ENCODE measurements at regions not wholly inside any gene's neighbourhood (a gene's known extent, or its start where the extent isn't known, plus 50 kb on each side); places are given as distances from the start of the nearest gene placed in this dataset.

GRCh38 chr4:82099928-82100579 is 273.7 kb downstream of the HNRNPD start:
- H3K79me2 ChIP-seq (ENCODE audit: control insufficient read depth, low read length), result no peaks in the 10 kb centered on the region
- no peak overlapping the region for H3K4me3 ChIP-seq (ENCODE audit: low read length)

DNA sequence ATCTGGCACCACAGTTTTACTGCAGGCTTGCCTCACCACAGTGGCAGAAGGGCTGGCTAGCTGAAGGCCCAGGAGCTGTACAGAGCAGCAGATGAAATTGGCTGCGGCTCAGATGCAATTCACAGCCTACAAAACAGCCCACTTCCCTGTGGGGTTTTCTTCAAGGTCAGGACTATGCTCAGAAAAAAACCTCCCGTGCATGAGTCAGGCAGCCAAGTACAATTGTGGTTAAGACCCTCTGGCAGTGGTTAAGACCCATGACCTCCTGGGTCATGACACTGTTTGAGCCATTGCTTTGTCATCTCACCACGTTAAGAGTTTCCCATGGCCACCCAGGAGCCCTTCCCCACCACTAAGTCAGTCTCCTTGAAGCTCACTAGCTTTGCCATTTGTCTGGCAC is 276.3 kb downstream of the HNRNPD start:
- no peaks in the 10 kb centered on the region for H3K27me3 ChIP-seq (ENCODE audit: control insufficient read depth, low read length)
- H3K4me3 ChIP-seq (ENCODE audit: low read length), result no peak overlapping the region
- H3F3A ChIP-seq (ENCODE audit: control insufficient read depth, insufficient read depth), result no peaks in the 10 kb centered on the region
- no peaks in the 10 kb centered on the region for H4K20me1 ChIP-seq (ENCODE audit: control insufficient read depth, insufficient read depth, low read depth, low read length)
- TF ChIP-seq EZH2phosphoT487 (IDR thresholded peaks at IDR 0.05; ENCODE audit: borderline replicate concordance, low read length), result no peak
- TF ChIP-seq, protein P1, sequence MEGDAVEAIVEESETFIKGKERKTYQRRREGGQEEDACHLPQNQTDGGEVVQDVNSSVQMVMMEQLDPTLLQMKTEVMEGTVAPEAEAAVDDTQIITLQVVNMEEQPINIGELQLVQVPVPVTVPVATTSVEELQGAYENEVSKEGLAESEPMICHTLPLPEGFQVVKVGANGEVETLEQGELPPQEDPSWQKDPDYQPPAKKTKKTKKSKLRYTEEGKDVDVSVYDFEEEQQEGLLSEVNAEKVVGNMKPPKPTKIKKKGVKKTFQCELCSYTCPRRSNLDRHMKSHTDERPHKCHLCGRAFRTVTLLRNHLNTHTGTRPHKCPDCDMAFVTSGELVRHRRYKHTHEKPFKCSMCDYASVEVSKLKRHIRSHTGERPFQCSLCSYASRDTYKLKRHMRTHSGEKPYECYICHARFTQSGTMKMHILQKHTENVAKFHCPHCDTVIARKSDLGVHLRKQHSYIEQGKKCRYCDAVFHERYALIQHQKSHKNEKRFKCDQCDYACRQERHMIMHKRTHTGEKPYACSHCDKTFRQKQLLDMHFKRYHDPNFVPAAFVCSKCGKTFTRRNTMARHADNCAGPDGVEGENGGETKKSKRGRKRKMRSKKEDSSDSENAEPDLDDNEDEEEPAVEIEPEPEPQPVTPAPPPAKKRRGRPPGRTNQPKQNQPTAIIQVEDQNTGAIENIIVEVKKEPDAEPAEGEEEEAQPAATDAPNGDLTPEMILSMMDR (IDR thresholded peaks at IDR 0.05; ENCODE audit: low read depth, low read length, poor library complexity, severe bottlenecking), result no peak
- no peak overlapping the region for H3K4me2 ChIP-seq (ENCODE audit: low read length)
- no peaks in the 10 kb centered on the region for H3K79me2 ChIP-seq (ENCODE audit: control insufficient read depth, low read length)
- H3K4me1 ChIP-seq (ENCODE audit: control insufficient read depth, low read length), result no peaks in the 10 kb centered on the region
- H3K36me3 ChIP-seq (ENCODE audit: control insufficient read depth, low read length), result no peaks in the 10 kb centered on the region
- no peaks in the 10 kb centered on the region for H3K9me3 ChIP-seq (ENCODE audit: control insufficient read depth, insufficient read depth, low read length)
- H3K27ac ChIP-seq (ENCODE audit: low read depth, low read length), result no peak overlapping the region
- no peaks in the 10 kb centered on the region for H3K9me2 ChIP-seq (replicated peaks; ENCODE audit: control insufficient read depth, low read length)

More at GRCh38 chr4:82099928-82100579, 273.7 kb downstream of the HNRNPD start:
- Histone ChIP-seq H3K9me2 (replicated peaks; ENCODE audit: control insufficient read depth, low read length) (no peaks in the 10 kb centered on the region), H4K20me1 (ENCODE audit: control insufficient read depth, insufficient read depth, low read depth, low read length) (no peaks in the 10 kb centered on the region), H3K4me1 (ENCODE audit: control insufficient read depth, low read length) (no peaks in the 10 kb centered on the region), H3K27me3 (ENCODE audit: control insufficient read depth, low read length) (no peaks in the 10 kb centered on the region), H3K36me3 (ENCODE audit: control insufficient read depth, low read length) (no peaks in the 10 kb centered on the region), H3F3A (ENCODE audit: control insufficient read depth, insufficient read depth) (no peaks in the 10 kb centered on the region), H3K4me2 (ENCODE audit: low read length) (no peak overlapping the region), H3K27ac (ENCODE audit: low read depth, low read length) (no peak overlapping the region), H3K9me3 (ENCODE audit: control insufficient read depth, insufficient read depth, low read length) (no peaks in the 10 kb centered on the region)
- TF ChIP-seq EZH2phosphoT487 (IDR thresholded peaks at IDR 0.05; ENCODE audit: borderline replicate concordance, low read length), result no peak
- TF ChIP-seq, protein P1 (IDR thresholded peaks at IDR 0.05; ENCODE audit: low read depth, low read length, poor library complexity, severe bottlenecking), result no peak

GRCh38 chr4:82090717-82091116 is 283.1 kb downstream of the HNRNPD start:
- H4K20me1 ChIP-seq (ENCODE audit: control insufficient read depth, insufficient read depth, low read depth, low read length), result no peaks in the 10 kb centered on the region
- no peak overlapping the region for H3K27ac ChIP-seq (ENCODE audit: low read depth, low read length)
- no peak for TF ChIP-seq EZH2phosphoT487 (IDR thresholded peaks at IDR 0.05; ENCODE audit: borderline replicate concordance, low read length)
- TF ChIP-seq, protein P1 (IDR thresholded peaks at IDR 0.05; ENCODE audit: low read depth, low read length, poor library complexity, severe bottlenecking), result no peak
- no peaks in the 10 kb centered on the region for H3K9me2 ChIP-seq (replicated peaks; ENCODE audit: control insufficient read depth, low read length)
- H3K4me2 ChIP-seq (ENCODE audit: low read length), result no peak overlapping the region
- H3F3A ChIP-seq (ENCODE audit: control insufficient read depth, insufficient read depth), result no peaks in the 10 kb centered on the region
- no peaks in the 10 kb centered on the region for H3K27me3 ChIP-seq (ENCODE audit: control insufficient read depth, low read length)
- H3K36me3 ChIP-seq (ENCODE audit: control insufficient read depth, low read length), result no peaks in the 10 kb centered on the region
- no peaks in the 10 kb centered on the region for H3K4me1 ChIP-seq (ENCODE audit: control insufficient read depth, low read length)
- no peaks in the 10 kb centered on the region for H3K9me3 ChIP-seq (ENCODE audit: control insufficient read depth, insufficient read depth, low read length)
- no peak overlapping the region for H3K4me3 ChIP-seq (ENCODE audit: low read length)
- no peaks in the 10 kb centered on the region for H3K79me2 ChIP-seq (ENCODE audit: control insufficient read depth, low read length)

Data from DOHH2 (cell line).